ENCODE measurements at regions not wholly inside any gene's neighbourhood (a gene's known extent, or its start where the extent isn't known, plus 50 kb on each side); places are given as distances from the start of the nearest gene placed in this dataset.

- H3K36me3 Mint-ChIP-seq, result no peaks in the 10 kb centered on the region
- no peak overlapping the region for H3K27ac Mint-ChIP-seq
- no peak for ATAC-seq
Measured at GRCh38 chr3:117998071-117998470, 1036.6 kb downstream of the IGSF11 start.

GRCh38 chr3:118000219-118000618, 1034.4 kb downstream of the IGSF11 start:
- H3K9me3 Mint-ChIP-seq, result peaks cover 0 to 3% of the 10 kb centered on the region in 2 donors
- ATAC-seq (no peak), DNase-seq (ENCODE audit: low spot score in 2 of 2) (no peak)
- no peaks in the 10 kb centered on the region for H3K36me3 Mint-ChIP-seq
- no peak overlapping the region for H3K27ac Mint-ChIP-seq

More at GRCh38 chr3:117998071-117998470, 1036.6 kb downstream of the IGSF11 start:
- peaks cover 0 to 3% of the 10 kb centered on the region in 2 donors for H3K9me3 Mint-ChIP-seq
- DNase-seq (ENCODE audit: low spot score in 2 of 2), result no peak

GRCh38 chr3:118001380-118001779, 1033.3 kb downstream of the IGSF11 start:
- ATAC-seq (no peak), DNase-seq (ENCODE audit: low spot score in 2 of 2) (no peak)
- H3K27ac Mint-ChIP-seq, result no peak overlapping the region
- peaks cover 0 to 3% of the 10 kb centered on the region in 2 donors for H3K9me3 Mint-ChIP-seq
- no peaks in the 10 kb centered on the region for H3K36me3 Mint-ChIP-seq

- H3K27ac Mint-ChIP-seq, result no peak overlapping the region
- DNase-seq (ENCODE audit: low spot score in 2 of 2) (no peak), ATAC-seq (no peak)
- H3K36me3 Mint-ChIP-seq, result peaks cover 0 to 16% of the 10 kb centered on the region in 2 donors
- H3K9me3 Mint-ChIP-seq, result peaks cover 29 to 38% of the 10 kb centered on the region in 2 donors
Measured at GRCh38 chr3:118011910-118012309, 1022.7 kb downstream of the IGSF11 start.

GRCh38 chr3:118029049-118029448, 1005.6 kb downstream of the IGSF11 start:
- peaks cover 0 to 26% of the 10 kb centered on the region in 2 donors for H3K36me3 Mint-ChIP-seq
- H3K27ac Mint-ChIP-seq, result no peak overlapping the region
- ATAC-seq (no peak), DNase-seq (ENCODE audit: low spot score in 2 of 2) (no peak)
- peaks cover 28 to 44% of the 10 kb centered on the region in 2 donors for H3K9me3 Mint-ChIP-seq

- Mint-ChIP-seq H3K9me3 (peaks cover 13 to 31% of the 10 kb centered on the region in 2 donors), H3K27ac (no peak overlapping the region), H3K36me3 (peaks cover 0 to 12% of the 10 kb centered on the region in 2 donors)
- no peak for ATAC-seq
- no peak for DNase-seq (ENCODE audit: low spot score in 2 of 2)
Measured at GRCh38 chr3:118036215-118036614, 998.4 kb downstream of the IGSF11 start.

GRCh38 chr3:118055381-118055780, 979.3 kb downstream of the IGSF11 start:
- no peak for DNase-seq (ENCODE audit: low spot score in 2 of 2)
- no peak for ATAC-seq
- H3K27ac Mint-ChIP-seq, result no peak overlapping the region
- H3K9me3 Mint-ChIP-seq, result peaks cover 7 to 25% of the 10 kb centered on the region in 2 donors
- H3K36me3 Mint-ChIP-seq, result no peaks in the 10 kb centered on the region

- Mint-ChIP-seq H3K27ac (no peak overlapping the region), H3K36me3 (peaks cover 0 to under 1% of the 10 kb centered on the region in 2 donors), H3K9me3 (peaks cover 7 to 24% of the 10 kb centered on the region in 2 donors)
- DNase-seq (ENCODE audit: low spot score in 2 of 2) (no peak), ATAC-seq (no peak)
Measured at GRCh38 chr3:118057086-118057485, 977.6 kb downstream of the IGSF11 start.

GRCh38 chr3:118059096-118059495, 975.5 kb downstream of the IGSF11 start:
- peaks cover 0 to 4% of the 10 kb centered on the region in 2 donors for H3K36me3 Mint-ChIP-seq
- H3K9me3 Mint-ChIP-seq, result peaks cover 7 to 24% of the 10 kb centered on the region in 2 donors
- no peak for DNase-seq (ENCODE audit: low spot score in 2 of 2)
- no peak overlapping the region for H3K27ac Mint-ChIP-seq
- no peak for ATAC-seq

- Mint-ChIP-seq H3K36me3 (no peaks in the 10 kb centered on the region), H3K9me3 (peaks cover 14 to 27% of the 10 kb centered on the region in 2 donors), H3K27ac (no peak overlapping the region)
- no peak for ATAC-seq
- DNase-seq (ENCODE audit: low spot score in 2 of 2), result no peak
Measured at GRCh38 chr3:118067439-118067838, 967.2 kb downstream of the IGSF11 start.

- peaks cover 25 to 33% of the 10 kb centered on the region in 2 donors for H3K9me3 Mint-ChIP-seq
- DNase-seq (ENCODE audit: low spot score in 2 of 2) (no peak), ATAC-seq (no peak)
- no peak overlapping the region for H3K27ac Mint-ChIP-seq
- peaks cover 0 to 7% of the 10 kb centered on the region in 2 donors for H3K36me3 Mint-ChIP-seq
Measured at GRCh38 chr3:118075873-118076272, 958.8 kb downstream of the IGSF11 start.

GRCh38 chr3:118077332-118077731, 957.3 kb downstream of the IGSF11 start:
- Mint-ChIP-seq H3K27ac (no peak overlapping the region), H3K9me3 (peaks cover 19 to 24% of the 10 kb centered on the region in 2 donors), H3K36me3 (peaks cover 0 to 7% of the 10 kb centered on the region in 2 donors)
- ATAC-seq (no peak), DNase-seq (ENCODE audit: low spot score in 2 of 2) (no peak)

GRCh38 chr3:118080889-118081288, 953.8 kb downstream of the IGSF11 start:
- no peak for DNase-seq (ENCODE audit: low spot score in 2 of 2)
- peaks cover 6 to 9% of the 10 kb centered on the region in 2 donors for H3K9me3 Mint-ChIP-seq

GRCh38 chr3:118088696-118089095, 946.0 kb downstream of the IGSF11 start:
- H3K9me3 Mint-ChIP-seq, result peaks cover 9 to 19% of the 10 kb centered on the region in 2 donors
- DNase-seq (ENCODE audit: low spot score in 2 of 2), result no peak
- no peak overlapping the region for H3K27ac Mint-ChIP-seq
- H3K36me3 Mint-ChIP-seq, result peaks cover 7 to 8% of the 10 kb centered on the region in 2 donors
- no peak for ATAC-seq

More at GRCh38 chr3:118080889-118081288, 953.8 kb downstream of the IGSF11 start:
- ATAC-seq, result no peak
- Mint-ChIP-seq H3K36me3 (no peaks in the 10 kb centered on the region), H3K27ac (no peak overlapping the region)

GRCh38 chr3:118089563-118089962, 945.1 kb downstream of the IGSF11 start:
- H3K36me3 Mint-ChIP-seq, result peaks cover 7 to 8% of the 10 kb centered on the region in 2 donors
- ATAC-seq (no peak), DNase-seq (ENCODE audit: low spot score in 2 of 2) (no peak)
- H3K27ac Mint-ChIP-seq, result no peak overlapping the region
- H3K9me3 Mint-ChIP-seq, result peaks cover 14 to 25% of the 10 kb centered on the region in 2 donors

GRCh38 chr3:118097226-118097625, 937.4 kb downstream of the IGSF11 start:
- H3K9me3 Mint-ChIP-seq, result peaks cover 24 to 29% of the 10 kb centered on the region in 2 donors
- DNase-seq (ENCODE audit: low spot score in 2 of 2), result no peak

GRCh38 chr3:118097660-118098059, 937.0 kb downstream of the IGSF11 start:
- Mint-ChIP-seq H3K9me3 (peaks cover 24 to 25% of the 10 kb centered on the region in 2 donors), H3K36me3 (peaks cover 1% of the 10 kb centered on the region in 2 donors), H3K27ac (no peak overlapping the region)
- no peak for ATAC-seq
- no peak for DNase-seq (ENCODE audit: low spot score in 2 of 2)

More at GRCh38 chr3:118097226-118097625, 937.4 kb downstream of the IGSF11 start:
- no peak for ATAC-seq
- H3K36me3 Mint-ChIP-seq, result peaks cover 6% of the 10 kb centered on the region in 2 donors
- H3K27ac Mint-ChIP-seq, result no peak overlapping the region

GRCh38 chr3:118098827-118099226, 935.8 kb downstream of the IGSF11 start:
- Mint-ChIP-seq H3K36me3 (no peaks in the 10 kb centered on the region), H3K27ac (no peak overlapping the region), H3K9me3 (peaks cover 24 to 27% of the 10 kb centered on the region in 2 donors)
- no peak for DNase-seq (ENCODE audit: low spot score in 2 of 2)
- no peak for ATAC-seq

Data from activated naive CD4-positive, alpha-beta T cell treated with anti-CD3 and anti-CD28 coated beads, Interleukin-2, amount 50 U/mL, for 72 hours (primary cell).